ENCODE measurements at regions not wholly inside any gene's neighbourhood (a gene's known extent, or its start where the extent isn't known, plus 50 kb on each side); places are given as distances from the start of the nearest gene placed in this dataset.

GRCh38 chr12:89081719-89082369 lies 270.5 kb downstream of the DUSP6 start:
- TF ChIP-seq EZH2phosphoT487 (IDR thresholded peaks at IDR 0.05; ENCODE audit: borderline replicate concordance, low read depth, low read length) = no peak
- TF ChIP-seq CTCF (conservative IDR thresholded peaks at IDR 0.05; ENCODE audit: low read length) = no peak
- Histone ChIP-seq H3K4me1 (ENCODE audit: insufficient read depth, low read length, poor library complexity, severe bottlenecking) (no peaks in the 10 kb centered on the region), H3K36me3 (ENCODE audit: insufficient read depth, low read length) (no peaks in the 10 kb centered on the region), H2AFZ (ENCODE audit: low read length) (no peak overlapping the region), H3K27ac (ENCODE audit: low read depth, low read length, poor library complexity, severe bottlenecking) (no peak overlapping the region), H3K9me3 (ENCODE audit: low read length) (no peaks in the 10 kb centered on the region), H4K20me1 (ENCODE audit: insufficient read depth, low read length) (no peaks in the 10 kb centered on the region), H3K9me2 (ENCODE audit: insufficient read depth, low read length) (no peaks in the 10 kb centered on the region), H3K4me3 (ENCODE audit: low read depth, low read length, poor library complexity, severe bottlenecking) (no peak overlapping the region), H3K4me2 (ENCODE audit: low read length) (no peak overlapping the region), H3K79me2 (ENCODE audit: insufficient read depth, low read depth, low read length) (no peaks in the 10 kb centered on the region)
- intact Hi-C loops (cut with micrococcal nuclease; ENCODE audit: unreplicated experiment) = no loop called here
- ChIA-PET POLR2A (no interaction called here), CTCF (ENCODE audit: unreplicated experiment) (no interaction called here)
- BruUV-seq (replicated peaks) = no TSS peak
- DNase-seq (ENCODE audit: low spot score) = no peak

GRCh38 chr12:89080793-89081465 lies 271.4 kb downstream of the DUSP6 start:
- H3K9me3 ChIP-seq (ENCODE audit: low read length) = no peaks in the 10 kb centered on the region
- CTCF ChIA-PET (ENCODE audit: unreplicated experiment) = interaction anchor here (1.4 kb wide), 1 partner anchor 61 kb away, joined by 3 read pairs; no protein-coding TSS in a partner anchor
- no peak for TF ChIP-seq EZH2phosphoT487 (IDR thresholded peaks at IDR 0.05; ENCODE audit: borderline replicate concordance, low read depth, low read length)
- TF ChIP-seq CTCF (conservative IDR thresholded peaks at IDR 0.05; ENCODE audit: low read length) = no peak
- BruUV-seq (replicated peaks) = no TSS peak
- H3K4me2 ChIP-seq (ENCODE audit: low read length) = no peak overlapping the region
- no peak overlapping the region for H2AFZ ChIP-seq (ENCODE audit: low read length)
- H3K4me3 ChIP-seq (ENCODE audit: low read depth, low read length, poor library complexity, severe bottlenecking) = no peak overlapping the region
- no peak overlapping the region for H3K27ac ChIP-seq (ENCODE audit: low read depth, low read length, poor library complexity, severe bottlenecking)
- H3K79me2 ChIP-seq (ENCODE audit: insufficient read depth, low read depth, low read length) = no peaks in the 10 kb centered on the region
- no peaks in the 10 kb centered on the region for H3K9me2 ChIP-seq (ENCODE audit: insufficient read depth, low read length)
- POLR2A ChIA-PET = interaction anchor here (0.6 to 1.7 kb wide), 6 partner anchors 15 to 300 kb away, joined by 3 to 5 read pairs (median 4); no protein-coding TSS in a partner anchor
- DNase-seq (ENCODE audit: low spot score) = no peak
- intact Hi-C loops (cut with micrococcal nuclease; ENCODE audit: unreplicated experiment) = no loop called here
- H3K36me3 ChIP-seq (ENCODE audit: insufficient read depth, low read length) = no peaks in the 10 kb centered on the region
- H3K4me1 ChIP-seq (ENCODE audit: insufficient read depth, low read length, poor library complexity, severe bottlenecking) = no peaks in the 10 kb centered on the region
- no peaks in the 10 kb centered on the region for H4K20me1 ChIP-seq (ENCODE audit: insufficient read depth, low read length)
